ENCODE measurements at regions not wholly inside any gene's neighbourhood (a gene's known extent, or its start where the extent isn't known, plus 50 kb on each side); places are given as distances from the start of the nearest gene placed in this dataset.

DNA sequence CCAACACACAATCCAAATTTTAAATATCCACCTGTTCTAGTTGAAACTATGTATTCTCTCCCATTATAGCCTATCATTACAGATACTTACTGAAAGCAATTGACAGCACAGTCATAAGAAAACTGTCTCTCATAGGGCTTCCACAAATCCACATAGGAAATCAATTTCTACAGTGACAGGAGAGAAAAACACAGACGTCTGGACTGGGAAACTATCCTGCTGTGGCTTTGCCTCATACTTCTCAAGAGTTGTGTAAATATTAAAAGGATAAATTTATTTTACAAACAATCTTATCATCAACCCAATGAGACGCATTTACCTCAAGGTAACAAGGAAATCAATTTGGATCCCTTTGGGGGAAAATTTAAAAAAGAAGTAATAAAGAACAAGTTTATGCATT lies 517.5 kb downstream of the EFNA5 start:
- no peak for DNase-seq (ENCODE audit: low read depth in 2 of 2)

DNA sequence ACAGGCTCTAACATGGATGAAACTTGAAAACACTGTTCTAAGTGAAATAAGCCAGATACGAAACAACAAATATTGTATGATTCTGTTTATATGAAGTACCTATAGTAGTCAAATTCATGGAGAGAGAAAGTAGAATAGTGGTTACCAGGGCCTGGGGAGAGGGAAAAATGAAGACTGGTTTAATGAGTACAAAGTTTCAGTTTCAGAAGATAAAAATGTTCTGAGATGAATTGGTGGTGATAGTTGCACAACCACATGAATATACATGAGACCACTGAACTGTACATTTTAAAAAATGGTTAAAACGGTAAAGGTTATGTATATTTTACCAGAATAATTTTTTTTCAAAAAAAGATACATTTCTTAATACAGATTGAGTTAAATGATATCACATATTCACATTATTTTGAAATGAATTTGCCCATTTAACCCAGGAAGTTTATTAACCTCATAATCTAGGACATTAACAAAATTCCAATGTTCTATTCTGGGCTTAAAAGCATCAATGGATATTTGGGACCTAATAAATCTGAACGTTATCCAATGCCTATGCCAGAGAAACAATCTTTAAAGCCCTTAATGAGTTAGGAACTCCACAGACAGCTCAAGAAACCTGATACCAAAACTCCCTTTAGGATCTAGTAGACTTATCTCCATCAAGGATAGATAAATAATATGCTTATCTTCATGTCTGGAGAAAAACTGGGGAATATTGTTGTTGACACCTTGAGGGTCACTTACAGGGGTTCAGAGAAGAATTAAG lies 521.3 kb downstream of the EFNA5 start:
- DNase-seq (ENCODE audit: low read depth in 2 of 2): no peak

DNA sequence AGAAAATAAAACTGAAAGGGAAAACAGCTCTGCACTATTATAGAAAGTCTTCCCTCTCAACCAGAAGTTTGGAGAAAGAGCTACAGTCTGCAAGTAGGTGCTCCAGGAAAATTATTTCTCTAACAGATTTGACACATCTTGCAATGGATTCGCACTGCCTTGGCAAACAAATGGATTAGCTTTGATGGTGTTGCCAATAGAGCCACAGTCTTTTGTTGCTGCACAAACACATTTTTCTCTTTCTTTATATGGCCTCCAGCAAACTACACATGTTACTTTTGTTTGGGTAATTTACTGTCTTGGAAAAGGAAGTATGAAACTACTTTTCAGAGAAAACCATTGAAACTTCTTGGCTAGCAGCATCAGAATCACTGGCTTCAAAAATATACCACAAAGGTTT lies 523.1 kb downstream of the EFNA5 start:
- DNase-seq (ENCODE audit: low read depth in 2 of 2): no peak

GRCh38 chr5:107146901-107147300 lies 523.8 kb downstream of the EFNA5 start:
- no peak for DNase-seq (ENCODE audit: low read depth in 2 of 2)

DNA sequence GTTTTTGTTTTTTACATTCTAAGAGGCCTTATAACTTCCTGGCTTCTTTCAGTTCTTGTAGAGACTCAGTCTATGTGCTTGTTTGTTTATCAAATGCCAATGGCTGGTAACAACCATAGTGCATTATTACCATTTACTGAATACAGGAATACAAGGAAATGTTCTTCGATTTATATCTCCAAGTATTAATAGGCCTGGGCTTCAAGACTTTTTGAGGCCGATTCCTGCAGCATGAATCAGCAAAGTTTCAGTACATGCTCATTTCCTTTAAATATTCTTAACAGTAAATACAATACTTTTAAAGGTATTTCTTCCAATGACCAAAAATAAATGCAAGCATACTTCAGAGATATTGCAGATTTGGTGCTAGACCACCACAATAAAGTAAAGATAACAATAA lies 535.3 kb downstream of the EFNA5 start:
- DNase-seq (ENCODE audit: low read depth in 2 of 2): peak in 1 of 2 donors; percentile 58

DNA sequence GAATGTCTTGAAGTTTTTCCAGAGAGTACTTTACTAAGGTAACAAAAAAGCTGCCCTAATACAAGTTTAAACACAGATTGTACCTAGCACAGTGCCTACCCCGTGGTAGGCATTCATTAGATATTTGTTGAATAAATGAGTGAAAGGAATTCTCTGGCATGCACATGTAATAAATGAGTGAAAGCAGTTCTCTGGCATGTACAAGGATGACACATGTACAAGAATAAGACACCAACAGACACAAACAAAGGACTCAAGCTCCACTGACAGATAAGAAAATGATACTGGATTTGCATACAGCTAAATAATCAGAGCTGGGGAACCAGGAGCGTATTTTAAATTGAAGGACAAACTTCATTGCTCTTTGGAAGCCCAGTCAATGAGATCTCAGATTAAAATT lies 535.8 kb downstream of the EFNA5 start:
- peak in 1 of 2 donors; percentile 1 for DNase-seq (ENCODE audit: low read depth in 2 of 2)

DNA sequence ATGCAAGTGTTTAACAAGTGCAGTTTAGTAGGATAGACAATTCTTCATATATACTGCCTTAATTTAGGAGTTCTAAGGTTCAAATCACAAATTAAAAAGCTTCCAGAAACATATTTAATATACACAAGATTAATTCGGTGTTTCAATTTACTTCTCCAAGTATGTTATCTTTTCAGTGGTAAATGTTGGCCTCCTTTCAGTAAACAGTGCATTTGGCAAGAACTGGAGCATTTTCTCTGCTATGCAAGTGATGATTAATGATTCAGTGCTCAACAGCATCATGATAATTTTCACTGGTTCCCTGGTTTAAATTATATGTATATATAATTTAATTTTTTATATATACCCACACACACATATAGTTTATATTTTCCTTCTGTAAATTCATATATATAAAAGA lies 541.7 kb downstream of the EFNA5 start:
- DNase-seq (ENCODE audit: low read depth in 2 of 2): no peak

- DNase-seq (ENCODE audit: low read depth in 2 of 2): no peak
Observed at GRCh38 chr5:107127878-107128277, 542.9 kb downstream of the EFNA5 start.

- DNase-seq (ENCODE audit: low read depth in 2 of 2): no peak
Observed at GRCh38 chr5:107126341-107126740, 544.4 kb downstream of the EFNA5 start.

- no peak for DNase-seq (ENCODE audit: low read depth in 2 of 2)
Observed at GRCh38 chr5:107124376-107124775, 546.4 kb downstream of the EFNA5 start.

GRCh38 chr5:107123014-107123413 lies 547.7 kb downstream of the EFNA5 start:
- no peak for DNase-seq (ENCODE audit: low read depth in 2 of 2)

GRCh38 chr5:107121793-107122519 lies 548.8 kb downstream of the EFNA5 start:
- DNase-seq (ENCODE audit: low read depth in 2 of 2): no peak

DNA sequence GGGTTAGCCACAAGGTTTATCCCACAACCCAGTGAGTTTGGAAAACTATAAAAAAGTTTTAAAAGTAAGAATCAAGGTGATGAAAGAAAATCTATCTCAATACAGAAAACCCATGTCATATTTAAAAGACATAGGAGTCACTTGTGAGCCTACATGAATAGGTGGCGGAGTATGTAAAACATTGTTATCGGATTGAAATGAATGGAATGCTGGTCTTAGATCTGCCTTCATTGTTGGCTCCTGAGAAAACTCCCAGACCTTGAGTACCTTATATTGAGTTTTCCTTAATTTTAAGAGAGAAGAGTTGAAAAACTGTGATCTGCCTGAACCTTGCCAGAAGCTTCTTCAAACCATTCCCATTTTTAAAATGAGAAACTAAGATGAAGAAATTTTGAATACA lies 551.1 kb downstream of the EFNA5 start:
- no peak for DNase-seq (ENCODE audit: low read depth in 2 of 2)

- DNase-seq (ENCODE audit: low read depth in 2 of 2): no peak
Observed at GRCh38 chr5:107118184-107119019, 552.3 kb downstream of the EFNA5 start.

GRCh38 chr5:107112216-107112615 lies 558.5 kb downstream of the EFNA5 start:
- DNase-seq (ENCODE audit: low read depth in 2 of 2): no peak

DNA sequence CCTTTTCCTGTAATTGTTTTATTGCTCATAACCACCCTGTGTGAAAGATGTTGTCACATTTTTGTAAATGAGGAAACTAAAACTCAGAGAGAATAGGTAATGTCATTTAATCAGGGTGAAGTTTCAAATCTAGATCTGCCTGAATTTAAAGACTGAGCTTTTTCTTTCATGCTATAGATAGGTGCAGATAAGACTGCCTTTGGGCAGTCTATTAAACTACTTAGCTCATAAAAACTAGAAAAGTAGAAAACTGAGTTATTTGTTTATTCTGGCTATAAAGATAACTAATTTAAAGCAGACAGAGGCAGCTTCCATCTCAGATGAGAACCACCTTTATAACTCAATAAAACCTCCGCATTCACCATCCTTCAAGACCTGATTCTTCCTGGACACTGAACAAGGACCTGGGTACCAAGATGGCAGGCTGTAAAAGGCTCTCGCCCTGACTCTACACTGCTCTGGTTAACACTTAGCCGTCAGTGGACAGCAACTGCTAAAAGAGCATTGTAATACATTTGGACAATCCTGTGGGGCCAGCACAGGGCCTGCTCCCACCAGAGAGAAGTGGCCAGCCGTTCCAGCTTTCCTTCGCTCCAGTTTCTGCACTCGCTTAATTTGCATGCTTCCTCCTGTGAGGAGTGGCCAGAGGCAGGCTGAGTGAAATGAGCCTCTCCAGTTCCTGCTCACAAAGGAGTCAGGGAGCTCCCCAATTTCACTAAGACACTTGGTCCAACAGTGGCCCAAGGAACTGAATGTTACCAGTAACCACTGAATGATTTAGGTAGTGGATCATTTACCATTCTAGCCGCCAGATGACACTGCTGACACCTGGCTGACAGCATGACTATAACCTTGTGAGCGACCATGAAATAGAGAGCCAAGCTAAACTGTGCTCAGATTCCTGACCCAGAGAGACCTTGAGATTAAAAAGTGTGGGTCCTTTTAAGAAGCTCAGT lies 566.4 kb downstream of the EFNA5 start:
- DNase-seq (ENCODE audit: low read depth in 2 of 2): peak in 1 of 2 donors; percentile 20

- DNase-seq (ENCODE audit: low read depth in 2 of 2): no peak
Observed at GRCh38 chr5:107103522-107103921, 567.2 kb downstream of the EFNA5 start.

GRCh38 chr5:107100121-107100520 lies 570.6 kb downstream of the EFNA5 start:
- no peak for DNase-seq (ENCODE audit: low read depth in 2 of 2)

DNA sequence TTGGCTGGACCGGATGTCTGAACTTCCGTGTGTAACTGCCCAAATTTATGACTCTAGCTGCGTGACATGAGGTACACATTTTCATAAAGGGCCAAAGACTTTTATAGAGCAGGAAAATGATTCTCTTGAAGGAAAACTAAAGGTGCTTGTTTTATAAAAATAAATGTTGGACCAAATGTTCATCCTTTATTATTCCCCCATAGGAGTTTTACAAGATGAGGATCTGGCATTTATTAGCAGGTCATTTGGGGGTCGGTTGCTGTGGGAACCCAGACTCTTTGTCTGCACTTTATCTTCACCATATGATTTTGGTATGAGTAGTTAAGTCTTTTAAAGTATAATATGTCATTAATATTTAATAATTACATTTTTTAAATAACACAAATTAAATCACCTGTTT lies 571.2 kb downstream of the EFNA5 start:
- DNase-seq (ENCODE audit: low read depth in 2 of 2): no peak

DNA sequence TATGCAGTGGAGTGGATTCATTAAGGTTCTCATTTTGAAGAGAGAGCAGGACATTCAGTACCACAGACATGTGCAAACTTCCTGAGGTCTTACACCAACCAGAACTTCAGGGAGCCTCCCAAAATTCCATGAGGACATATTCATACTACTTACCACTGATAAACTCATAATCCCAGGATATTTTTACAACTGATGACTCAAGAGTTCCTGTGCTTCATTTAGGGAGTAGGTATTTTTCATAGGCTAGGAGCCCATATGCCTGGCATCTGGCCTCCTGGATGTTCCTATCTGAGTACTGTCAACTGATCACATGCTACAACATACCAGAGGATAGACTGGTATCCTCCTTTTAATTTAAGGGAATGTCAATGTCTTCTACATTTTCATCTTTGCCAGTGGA lies 578.0 kb downstream of the EFNA5 start:
- no peak for DNase-seq (ENCODE audit: low read depth in 2 of 2)

GRCh38 chr5:107090506-107090905 lies 580.2 kb downstream of the EFNA5 start:
- DNase-seq (ENCODE audit: low read depth in 2 of 2): no peak

Measured in dermis microvascular lymphatic vessel endothelial cell (primary cell).